GM21526 (cell line): ENCODE measurements at regions not wholly inside any gene's neighbourhood (a gene's known extent, or its start where the extent isn't known, plus 50 kb on each side); places are given as distances from the start of the nearest gene placed in this dataset.

Experiments
- ATAC-seq: cut with Tn5 transposase; IDR thresholded peaks from one replicate; pipeline ENCODE4 v1.9.1; 2021; ENCODE audit warnings: moderate library complexity; ENCODE audit not compliant: unreplicated experiment, low FRiP score

DNA sequence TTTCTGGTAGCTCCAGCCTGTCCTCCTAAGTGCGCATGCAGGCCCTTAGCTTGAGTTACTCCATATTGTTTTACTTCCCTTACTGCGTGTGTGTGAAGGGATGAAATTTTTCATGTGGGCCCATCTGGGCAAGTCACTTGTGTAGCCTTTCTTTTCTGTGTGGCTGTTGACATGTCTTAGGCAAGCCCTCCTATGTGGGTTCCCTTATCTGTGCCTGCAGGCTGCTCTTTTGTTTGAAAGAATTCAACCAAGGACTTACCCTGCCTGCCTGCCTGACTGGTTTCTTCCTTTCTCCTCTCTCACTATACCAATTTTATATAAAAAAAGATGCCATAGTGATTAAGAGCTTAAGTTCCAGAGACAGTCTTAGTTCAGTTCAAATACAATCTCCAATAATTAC lies 249.3 kb downstream of the ATG4C start:
- ATAC-seq: no peak

DNA sequence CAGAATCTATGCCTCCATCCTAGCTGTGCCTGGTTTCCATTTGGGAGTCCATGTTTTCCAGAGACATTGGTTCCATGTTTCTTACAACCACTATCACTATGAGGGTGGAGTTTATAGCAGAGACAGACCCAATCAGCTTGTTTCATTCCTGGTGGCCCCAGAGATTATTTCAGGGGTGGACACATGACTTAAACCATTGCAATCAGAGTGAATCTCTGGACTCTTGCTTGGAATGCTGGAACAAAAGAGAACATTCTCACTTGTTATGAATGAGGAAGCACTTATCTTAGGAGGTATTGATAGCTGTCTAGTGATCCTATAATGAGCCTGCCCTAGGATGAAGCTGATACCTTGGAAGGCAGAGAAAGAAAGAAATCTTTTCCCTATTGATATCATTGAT lies 250.3 kb downstream of the ATG4C start:
- ATAC-seq: no peak

DNA sequence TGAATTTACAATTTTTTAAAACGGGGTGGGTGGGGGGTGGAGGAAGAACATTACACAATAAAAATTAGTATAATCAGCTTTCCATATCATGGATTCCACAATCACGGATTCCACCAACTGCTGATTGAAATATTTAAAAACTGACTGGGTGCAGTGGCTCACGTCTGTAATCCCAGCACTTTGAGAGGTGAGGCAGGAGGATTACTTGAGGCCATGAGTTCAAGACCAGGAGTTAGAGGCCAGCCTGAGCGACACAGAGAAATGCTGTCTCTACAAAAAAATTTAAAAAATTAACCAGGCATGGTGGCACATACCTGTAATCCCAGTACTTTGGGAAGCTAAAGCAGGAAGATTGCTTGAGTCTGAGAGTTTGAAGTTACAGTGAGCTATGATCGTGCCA lies 254.7 kb downstream of the ATG4C start:
- ATAC-seq: no peak

DNA sequence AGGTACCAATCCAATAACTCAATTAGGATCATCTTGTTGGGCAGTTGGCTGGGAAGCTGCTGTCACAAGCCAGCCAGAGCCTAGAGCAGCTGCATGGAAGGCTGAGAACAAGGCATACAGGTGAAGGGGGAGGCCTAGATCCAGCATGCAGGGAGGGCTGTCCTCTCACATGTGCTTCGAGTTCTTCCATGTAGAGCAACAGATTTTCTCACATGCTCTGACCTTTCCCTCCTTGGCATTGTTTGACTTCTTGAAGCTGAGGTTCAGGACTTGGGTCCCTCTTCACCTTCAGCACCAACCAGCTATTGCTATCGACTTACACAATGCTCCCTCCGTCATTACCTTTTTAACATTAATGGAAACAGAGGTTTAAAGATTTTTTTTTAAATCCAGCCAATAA lies 257.7 kb downstream of the ATG4C start:
- ATAC-seq: no peak

DNA sequence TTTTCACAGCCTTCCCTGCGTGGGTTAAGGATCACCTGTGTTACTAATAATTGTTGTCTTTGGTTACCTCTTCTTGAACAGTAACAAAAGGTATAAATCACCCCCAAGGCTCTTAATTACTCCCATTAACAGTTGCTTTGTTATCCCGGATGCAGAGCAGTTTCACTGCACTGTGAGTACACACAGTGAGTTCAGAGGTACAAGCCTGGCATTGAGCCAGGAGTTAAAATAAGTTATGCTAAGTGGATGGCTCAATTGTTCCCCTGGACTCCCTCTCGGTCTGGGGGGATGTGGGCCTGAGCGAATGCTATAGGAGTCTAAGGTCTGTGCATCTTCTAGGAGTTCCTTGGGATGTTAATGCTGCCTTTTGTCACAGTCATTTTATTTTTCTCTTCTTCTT lies 258.3 kb downstream of the ATG4C start:
- no peak for ATAC-seq

DNA sequence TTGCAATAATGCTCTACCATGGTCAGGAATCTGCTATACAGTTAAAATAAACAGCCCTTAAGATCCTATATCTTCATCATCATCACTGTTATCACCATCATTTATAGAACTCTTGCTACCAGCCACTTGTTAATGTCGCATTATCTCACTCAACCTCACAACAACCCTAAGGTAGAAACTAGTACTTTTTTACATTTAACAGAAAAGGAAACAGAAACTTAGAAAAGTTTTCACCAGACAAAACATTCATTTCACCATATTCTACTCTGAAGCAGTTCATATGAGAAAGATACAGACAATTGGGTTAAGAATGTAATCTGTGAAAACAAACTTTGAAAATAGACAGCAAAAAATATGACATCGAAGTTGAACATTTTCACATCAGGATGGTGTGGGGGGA lies 262.6 kb downstream of the ATG4C start:
- ATAC-seq: no peak

DNA sequence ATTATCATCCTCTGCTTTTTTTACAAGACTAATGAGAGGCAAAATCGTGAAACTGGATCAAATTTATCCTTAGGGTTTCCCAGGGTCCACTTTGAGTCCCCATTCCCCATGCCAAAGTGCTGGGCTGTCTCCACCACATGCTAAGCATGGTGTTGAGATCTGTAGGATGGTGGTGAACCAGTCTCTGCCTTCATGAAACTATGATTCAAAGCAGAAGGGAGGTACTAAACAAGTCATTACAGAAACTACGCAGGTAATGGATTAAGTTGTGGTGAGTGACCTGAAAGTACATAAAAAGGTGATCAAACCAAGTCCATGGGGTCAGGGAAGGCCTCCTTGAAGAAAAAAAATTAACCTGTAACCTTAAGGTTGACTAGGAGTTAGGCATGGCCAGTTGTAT lies 265.2 kb downstream of the ATG4C start:
- ATAC-seq: no peak

DNA sequence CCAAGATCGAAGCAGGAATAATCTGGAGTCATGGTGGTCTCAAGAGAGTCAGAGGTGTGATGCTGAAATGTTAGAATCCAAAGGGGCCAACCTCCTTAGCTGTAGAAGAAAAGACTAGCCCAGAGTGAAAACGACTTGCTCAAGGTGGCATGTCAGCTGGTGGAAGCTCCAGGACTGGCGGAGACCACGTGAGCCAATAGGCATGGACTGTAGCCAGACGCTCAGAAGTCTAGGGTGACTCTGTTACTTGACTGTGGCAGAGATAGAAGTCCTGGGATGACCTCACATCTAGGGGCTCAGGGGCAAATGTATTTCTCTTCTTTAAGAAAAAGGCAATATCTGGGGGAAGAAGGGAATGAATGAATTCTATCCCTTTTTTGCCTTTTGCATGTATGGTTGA lies 267.4 kb downstream of the ATG4C start:
- no peak for ATAC-seq

DNA sequence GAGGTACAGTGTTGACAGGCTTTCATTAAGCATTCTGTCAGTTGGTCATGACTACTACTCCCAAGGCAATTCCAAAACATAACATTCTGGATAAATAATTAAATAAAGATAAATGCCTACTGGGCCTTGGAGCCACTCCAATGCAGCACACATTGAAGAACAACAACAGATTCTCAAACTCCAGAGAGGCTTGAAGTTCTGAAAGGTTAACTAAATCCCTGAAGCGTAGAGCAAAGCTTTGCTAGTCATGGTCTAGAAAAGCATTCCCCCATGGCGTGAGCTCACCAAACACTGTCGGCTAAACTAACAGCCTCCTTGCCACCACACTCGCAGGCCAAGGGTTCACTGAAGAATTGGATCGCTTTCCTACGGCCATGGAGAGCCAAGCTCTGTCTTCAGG lies 268.0 kb downstream of the ATG4C start:
- ATAC-seq: no peak

DNA sequence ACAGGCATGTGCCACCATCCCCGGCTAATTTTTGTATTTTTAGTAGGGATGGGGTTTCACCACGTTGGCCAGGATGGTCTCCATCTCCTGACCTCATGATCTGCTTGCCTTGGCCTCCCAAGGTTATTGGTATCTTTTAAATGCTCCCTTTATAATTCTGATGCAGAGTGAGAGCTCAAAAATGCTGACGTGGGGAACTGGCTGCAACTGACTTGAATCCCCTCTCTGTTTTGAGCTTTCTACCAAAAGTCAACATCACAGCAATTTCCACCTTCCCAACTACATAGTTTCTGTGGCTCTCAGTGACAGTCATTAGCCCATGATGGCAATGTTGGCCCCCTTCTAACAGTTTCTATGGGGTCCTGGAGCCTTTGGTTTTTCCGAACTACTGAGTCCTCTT lies 268.2 kb upstream of the FOXD3 start:
- ATAC-seq: no peak

DNA sequence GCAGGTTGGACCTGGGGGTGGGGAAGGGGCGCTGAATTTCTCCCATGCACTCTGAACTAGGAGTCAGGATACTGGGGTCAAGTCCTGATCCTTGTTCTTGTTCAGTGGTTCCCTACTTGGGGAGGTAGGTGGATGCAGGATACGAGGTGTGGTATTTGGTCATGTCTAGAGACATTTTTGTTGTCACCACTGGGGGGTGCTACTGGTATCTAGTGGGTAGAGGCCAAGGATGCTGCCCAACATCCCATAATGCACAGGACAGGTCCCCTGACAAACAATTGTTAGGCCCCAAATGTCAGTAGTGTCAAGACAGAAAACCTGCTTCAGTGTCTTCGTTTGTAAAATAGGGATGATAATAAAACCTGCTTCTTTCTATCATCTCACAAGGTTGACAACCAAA lies 259.0 kb upstream of the FOXD3 start:
- ATAC-seq: no peak

DNA sequence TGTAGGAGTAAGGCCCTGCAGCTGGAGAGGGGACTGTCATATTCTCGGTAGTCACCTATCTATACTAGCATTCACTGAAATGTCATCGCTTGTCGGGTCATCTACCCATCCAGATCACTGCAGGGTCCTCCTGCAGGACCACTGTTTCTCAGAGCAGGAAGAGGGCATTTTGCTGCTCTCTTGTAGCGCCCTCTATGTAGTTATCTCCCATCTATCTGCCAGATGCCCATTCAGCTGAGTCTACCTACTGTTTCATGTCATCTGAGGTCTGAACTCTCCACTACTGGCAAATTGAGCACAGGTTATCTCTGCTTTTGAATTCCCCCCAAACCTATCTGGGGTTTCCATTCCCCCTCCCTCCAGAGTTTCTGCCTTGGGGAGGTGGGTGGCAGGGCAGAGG lies 258.2 kb upstream of the FOXD3 start:
- no peak for ATAC-seq

DNA sequence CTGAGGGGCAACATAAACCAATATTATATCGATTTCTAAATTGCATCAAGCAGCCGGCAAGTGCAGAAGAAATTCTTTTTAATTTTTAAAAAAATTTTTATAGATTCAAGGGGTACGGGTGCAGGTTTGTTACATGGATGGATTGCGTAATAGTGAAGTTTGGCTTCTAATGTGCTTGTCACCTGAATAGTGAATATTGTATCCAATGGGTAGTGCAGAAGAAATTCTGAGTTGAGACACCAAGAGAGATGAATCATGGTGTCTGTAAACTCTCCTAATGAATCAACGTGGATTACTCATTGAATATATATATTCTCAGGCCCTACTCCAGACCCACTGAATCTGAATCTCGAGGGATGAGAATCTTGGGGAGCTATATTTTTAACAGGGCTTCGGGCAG lies 253.7 kb upstream of the FOXD3 start:
- ATAC-seq: no peak

DNA sequence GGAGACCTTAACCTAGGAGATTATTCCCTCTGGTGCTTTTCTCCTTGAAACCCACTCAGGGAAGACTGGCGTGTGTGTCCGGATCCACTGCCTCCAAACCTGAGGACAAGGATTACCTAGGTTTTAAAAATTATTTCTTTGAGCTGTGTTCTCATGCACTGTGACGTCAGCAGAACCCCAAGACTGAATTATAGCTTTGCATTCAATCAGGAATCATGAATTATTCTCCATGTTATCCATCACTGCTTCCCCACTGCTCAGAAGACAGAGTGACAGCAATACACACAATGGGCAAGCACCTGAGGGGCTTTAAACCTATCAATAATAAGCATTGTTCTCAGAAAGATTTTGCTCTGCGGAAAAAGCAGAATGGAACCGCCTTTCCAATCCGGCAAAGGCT lies 253.2 kb upstream of the FOXD3 start:
- no peak for ATAC-seq

DNA sequence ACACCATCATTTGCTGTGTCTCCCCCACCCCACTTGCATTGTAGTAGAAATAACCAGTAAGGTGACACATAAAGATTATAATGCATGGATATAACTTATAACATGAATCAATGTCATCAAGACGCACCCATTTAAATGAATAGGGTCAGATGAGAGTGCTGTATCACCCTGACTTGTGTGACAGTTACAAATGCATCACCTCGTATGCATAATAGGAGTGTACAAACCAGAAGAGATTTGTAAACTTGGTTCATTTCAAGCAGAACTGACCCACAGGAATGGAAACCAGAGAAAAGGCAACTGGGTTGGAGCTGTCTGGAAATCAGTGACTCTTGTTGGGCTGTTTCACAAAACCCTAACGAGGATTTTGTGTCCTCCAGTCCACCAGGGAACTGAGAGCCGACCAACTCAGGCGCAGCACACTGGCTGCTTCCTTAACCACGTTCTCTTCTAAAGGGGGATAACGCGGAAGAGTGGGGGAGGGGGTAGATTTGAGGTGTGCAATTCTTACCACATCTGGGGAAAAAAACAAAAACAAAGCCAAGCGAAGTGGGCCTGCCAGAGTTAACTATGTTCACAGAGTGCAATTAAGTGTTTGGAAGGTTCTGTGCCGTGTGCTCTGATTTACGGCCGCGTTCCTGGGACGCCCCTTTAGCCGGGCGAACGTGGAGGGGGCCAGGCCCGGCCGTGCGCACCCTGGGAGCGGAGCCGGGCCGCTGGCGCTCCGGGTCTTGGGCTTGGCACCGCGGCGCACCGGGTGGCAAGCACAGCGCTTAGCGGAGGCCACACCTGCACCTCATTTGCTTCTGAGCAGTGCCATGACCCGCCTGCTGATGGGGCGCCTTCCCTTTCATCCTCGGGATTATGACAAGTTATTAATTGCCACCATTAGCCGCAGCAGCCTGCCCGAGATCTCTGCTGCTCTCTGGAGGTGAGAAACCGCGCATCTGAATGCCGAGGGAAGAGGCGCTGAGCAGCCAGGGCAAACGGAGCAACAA lies 248.8 kb upstream of the FOXD3 start:
- no peak for ATAC-seq

DNA sequence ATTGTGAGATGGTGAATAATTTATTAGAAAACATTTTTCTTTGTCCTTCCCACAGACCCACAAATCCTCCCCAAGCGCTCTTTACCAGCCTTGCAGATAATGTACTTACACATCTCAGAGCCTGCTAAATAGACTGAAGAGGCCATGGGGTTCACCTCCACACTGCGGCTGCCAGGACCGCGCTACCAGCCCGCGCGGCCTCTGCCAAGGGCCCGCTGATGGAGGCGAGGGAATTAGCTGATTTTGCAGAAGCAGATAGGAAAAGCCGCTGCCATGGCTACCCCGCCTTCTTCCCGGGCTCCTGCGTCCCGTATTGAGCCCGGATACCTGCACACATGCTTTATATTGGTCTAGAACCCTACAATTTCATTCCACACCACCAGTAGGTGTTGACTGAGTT lies 248.0 kb upstream of the FOXD3 start:
- no peak for ATAC-seq

DNA sequence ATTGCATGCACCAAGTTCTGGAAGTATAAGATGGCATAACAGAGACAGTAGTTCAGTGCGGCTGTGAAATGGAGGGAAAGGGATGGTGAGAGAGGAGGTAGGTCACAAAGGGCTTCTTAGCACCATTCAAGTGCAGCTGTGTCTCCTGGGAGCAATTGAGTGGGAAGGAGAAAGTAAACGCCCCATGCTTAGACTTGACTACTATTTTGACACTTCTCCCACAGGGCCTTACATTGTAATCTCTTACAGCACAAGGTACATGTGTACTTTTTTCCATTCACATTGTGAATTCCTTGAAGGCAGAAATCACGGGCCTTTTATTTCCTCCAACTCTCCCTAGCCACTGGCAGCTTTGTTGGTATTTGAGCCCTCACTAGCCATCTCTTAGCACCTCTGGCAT lies 239.6 kb upstream of the FOXD3 start:
- ATAC-seq: no peak

DNA sequence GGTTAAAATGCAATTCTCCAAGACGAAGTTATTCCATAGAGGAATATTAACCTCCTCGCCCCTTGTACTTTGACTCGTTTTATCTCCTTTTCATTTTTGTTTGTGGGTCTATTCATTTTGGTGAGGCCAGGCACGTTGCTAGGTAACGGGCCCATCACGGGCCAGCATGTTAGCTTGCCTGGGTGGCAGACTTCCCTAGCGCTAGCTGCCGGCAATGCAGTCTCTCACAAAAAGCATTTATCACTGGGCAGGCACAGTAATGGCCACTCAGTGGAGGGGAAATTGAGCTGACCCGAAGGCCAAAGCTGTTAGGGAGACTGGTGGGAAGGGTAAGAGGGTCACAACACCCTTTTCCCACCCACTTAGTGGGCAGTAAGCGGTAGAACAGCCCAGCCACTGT lies 234.4 kb upstream of the FOXD3 start:
- ATAC-seq: no peak

DNA sequence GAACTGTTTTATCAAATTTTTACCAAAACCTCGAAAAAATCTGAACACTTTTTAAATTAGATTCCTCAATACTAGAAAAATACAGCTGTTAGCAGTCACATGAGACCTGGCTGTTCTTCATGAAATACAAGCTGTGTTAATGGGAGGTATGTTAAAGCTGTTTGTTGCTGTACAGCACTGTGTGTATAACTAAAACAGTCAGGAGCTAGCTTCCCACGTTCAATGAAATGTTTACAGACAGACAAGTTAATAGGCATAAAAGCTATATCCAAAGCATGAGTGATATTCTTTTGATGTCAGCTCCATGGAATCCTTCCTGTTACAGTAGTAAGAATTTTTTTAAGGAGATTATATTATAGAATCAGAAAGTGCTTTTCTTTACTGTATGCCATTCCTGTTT lies 223.2 kb upstream of the FOXD3 start:
- ATAC-seq: no peak

DNA sequence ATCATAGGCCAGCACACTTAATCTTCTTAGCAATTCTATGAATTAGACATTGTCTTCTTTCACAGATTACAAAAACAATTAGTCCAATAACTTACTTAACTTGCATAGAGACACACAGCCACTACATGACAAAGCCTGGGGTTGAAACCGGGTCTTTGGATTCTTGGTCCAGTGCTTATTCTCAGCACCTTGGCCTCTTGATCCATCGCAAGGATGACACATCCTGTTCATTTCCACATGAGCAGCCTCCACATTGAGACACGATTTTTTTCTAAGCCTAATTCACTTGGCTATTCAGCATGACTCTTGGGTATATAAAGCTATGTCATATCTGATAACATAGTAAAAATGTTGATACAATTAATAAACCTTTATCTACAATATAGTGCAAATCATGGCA lies 221.0 kb upstream of the FOXD3 start:
- ATAC-seq: no peak

DNA sequence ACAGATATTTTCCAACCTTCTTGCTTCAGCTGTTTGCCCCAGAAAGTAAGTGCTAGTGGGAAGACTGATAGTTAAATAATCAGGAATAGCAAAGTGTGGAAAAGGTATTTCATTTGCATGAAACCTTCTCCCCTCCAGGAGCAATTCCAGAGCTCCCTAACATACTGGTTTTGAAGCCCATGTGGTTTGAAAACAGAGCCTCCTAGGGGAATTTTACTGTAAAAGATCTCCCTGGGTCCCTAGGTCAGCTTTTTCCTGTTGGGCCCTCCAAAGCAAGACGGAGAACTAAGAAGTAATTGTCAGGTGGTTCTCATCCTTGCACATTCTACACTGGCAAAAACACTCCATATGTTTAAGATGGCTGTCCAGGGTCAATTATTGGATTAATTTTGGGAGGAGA lies 218.7 kb upstream of the FOXD3 start:
- no peak for ATAC-seq

DNA sequence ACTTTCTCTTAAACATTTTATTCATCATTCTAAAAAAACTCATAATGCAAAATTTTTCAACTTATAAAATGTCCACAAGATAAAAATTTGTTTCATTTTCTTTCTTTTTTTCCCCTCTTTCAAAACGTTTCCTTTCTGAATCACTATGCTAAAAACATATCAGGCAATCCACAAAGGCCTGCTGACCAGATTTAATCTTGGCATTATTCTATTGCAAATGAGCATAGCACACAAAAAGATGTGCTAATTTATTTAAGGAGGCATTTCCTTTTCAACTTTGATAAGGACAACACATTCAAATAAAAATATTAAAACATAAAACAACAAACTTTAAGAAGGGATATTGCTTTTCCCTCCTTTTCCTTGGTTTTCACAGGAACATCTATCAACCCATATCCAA lies 215.3 kb upstream of the FOXD3 start:
- no peak for ATAC-seq

DNA sequence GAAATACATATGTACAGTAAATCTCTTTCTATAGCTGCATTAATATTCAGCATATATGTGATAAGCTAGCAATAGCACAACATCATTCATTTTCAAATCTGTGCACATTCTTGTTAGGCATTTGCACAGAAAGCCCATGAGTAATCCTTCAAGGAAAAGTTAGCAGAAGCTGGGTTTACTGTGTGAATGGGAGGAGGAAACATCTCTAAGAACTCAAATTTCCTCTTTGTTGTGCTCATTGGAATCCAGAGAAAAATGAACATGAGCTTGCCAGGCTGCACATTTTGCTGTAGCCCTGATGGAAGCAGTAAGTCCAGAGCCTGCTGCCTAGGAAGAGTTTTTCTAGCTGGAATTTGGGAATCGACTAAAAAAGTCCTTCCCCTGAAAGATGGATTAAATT lies 214.2 kb upstream of the FOXD3 start:
- ATAC-seq: no peak
